ENCODE measurements at regions not wholly inside any gene's neighbourhood (a gene's known extent, or its start where the extent isn't known, plus 50 kb on each side); places are given as distances from the start of the nearest gene placed in this dataset.

DNA sequence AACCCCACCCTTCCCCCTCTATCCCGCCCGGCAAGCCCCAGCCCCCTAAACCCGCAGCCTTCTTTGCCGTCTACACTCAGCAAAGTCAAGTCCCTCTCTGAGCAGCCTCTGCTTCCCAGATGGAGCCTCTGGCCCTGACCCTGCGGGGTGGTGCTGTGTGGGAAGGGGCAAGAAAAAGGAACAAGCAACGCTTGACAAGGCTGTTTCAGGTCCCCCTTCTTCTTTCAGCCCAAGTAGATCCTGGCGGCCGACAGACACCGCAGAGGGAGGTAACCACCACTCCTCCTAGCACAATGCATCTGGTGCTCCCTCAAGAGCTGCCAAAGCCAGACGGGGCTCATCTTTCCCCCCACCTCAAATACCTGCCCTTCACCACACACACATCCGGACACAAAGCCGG is 178.3 kb downstream of the ENGASE start:
- no peak for DNase-seq (ENCODE audit: low read depth)
- H3K4me3 ChIP-seq (ENCODE audit: low read depth, low read length), result no peak overlapping the region
- TF ChIP-seq, protein P1, sequence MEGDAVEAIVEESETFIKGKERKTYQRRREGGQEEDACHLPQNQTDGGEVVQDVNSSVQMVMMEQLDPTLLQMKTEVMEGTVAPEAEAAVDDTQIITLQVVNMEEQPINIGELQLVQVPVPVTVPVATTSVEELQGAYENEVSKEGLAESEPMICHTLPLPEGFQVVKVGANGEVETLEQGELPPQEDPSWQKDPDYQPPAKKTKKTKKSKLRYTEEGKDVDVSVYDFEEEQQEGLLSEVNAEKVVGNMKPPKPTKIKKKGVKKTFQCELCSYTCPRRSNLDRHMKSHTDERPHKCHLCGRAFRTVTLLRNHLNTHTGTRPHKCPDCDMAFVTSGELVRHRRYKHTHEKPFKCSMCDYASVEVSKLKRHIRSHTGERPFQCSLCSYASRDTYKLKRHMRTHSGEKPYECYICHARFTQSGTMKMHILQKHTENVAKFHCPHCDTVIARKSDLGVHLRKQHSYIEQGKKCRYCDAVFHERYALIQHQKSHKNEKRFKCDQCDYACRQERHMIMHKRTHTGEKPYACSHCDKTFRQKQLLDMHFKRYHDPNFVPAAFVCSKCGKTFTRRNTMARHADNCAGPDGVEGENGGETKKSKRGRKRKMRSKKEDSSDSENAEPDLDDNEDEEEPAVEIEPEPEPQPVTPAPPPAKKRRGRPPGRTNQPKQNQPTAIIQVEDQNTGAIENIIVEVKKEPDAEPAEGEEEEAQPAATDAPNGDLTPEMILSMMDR (IDR thresholded peaks at IDR 0.05; ENCODE audit: control insufficient read depth, extremely low read depth, insufficient read depth), result no peak

DNA sequence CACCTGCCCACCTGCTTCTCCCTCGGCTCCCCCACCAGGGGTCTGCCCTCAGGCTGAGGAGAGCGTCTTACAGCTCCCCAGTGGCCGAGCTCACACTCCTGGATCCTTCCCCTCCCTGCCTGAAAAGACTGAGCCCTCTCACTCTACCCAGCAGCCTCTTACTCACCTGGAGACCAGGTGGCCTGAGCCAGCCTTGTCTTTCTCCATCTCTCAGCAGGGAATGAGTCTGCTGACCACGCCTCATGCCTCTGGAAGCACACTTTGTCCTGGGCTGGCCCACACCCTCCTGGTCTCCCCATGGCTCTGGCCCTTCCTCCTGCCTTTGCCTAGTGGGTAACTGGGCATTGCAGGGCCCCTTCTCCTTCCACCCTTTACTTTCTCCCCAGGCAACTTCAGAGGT is 177.2 kb downstream of the ENGASE start:
- no peak for DNase-seq (ENCODE audit: low read depth)
- no peak overlapping the region for H3K4me3 ChIP-seq (ENCODE audit: low read depth, low read length)

DNA sequence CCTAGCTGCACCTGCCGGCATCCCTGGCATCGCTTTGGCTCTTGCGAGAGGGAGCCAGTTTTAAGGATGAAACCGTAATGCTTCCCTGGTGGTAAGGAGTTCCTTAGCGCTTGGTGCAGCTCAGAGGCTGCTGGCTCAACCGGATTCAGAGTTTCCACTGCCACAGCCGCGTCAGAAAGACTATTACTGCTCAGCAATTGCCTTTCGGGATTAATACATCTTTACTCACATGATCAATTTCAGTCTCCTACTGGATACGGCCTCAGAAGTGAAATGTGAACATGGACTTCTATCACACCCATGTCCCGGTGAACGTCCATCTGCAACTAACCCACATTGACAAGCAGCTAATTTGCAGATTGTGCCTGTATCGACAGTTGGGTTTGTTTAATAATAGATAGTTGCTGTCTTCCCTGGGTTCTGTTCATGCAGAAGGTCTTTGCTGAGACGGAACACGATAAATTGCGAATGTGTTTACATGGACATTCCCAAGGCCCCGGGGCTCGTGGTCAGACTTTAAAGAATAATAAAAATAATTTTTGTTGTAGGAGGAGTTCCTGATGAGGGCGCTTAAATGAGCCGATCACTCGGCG is 175.4 kb downstream of the ENGASE start:
- H3K4me3 ChIP-seq (ENCODE audit: low read depth, low read length), result no peak overlapping the region
- TF ChIP-seq, protein P1 (IDR thresholded peaks at IDR 0.05; ENCODE audit: control insufficient read depth, extremely low read depth, insufficient read depth), result no peak
- no peak for DNase-seq (ENCODE audit: low read depth)

More for the DNA sequence above, 177.2 kb downstream of the ENGASE start:
- TF ChIP-seq, protein P1 (IDR thresholded peaks at IDR 0.05; ENCODE audit: control insufficient read depth, extremely low read depth, insufficient read depth), result no peak

DNA sequence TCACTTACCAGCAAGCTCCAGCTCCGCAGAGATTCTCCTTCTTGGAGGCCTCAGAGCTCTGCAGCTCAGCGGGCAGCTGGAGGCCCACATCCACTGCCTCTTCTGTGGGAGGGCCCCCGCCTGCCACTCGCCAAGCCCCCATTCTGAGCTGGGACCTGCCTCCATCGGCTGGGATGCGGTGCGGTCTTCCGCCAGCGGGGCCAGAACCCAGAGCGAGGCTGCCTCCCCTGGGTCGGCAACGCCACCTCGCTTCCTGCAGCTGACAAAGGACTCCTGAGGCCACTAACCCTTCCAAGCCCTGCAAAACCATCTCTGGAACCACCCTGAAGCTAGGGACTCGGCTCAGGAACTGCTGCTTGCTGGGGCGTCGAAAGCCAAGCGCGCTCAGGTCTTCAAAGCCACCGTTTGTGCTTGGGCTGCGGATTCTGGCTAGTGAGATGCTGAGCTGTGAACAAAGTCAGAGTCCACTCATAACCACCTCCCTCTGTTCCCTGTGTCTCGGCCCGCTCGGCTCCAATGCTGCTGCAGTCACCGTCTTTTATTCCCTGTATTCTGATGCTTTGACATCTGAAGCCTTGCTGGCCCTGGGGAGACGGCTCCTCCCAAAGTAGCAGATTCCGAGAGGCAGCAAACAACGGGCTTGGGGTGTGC is 174.3 kb downstream of the ENGASE start:
- no peak for DNase-seq (ENCODE audit: low read depth)
- no peak overlapping the region for H3K4me3 ChIP-seq (ENCODE audit: low read depth, low read length)
- TF ChIP-seq, protein P1 (IDR thresholded peaks at IDR 0.05; ENCODE audit: control insufficient read depth, extremely low read depth, insufficient read depth), result no peak

DNA sequence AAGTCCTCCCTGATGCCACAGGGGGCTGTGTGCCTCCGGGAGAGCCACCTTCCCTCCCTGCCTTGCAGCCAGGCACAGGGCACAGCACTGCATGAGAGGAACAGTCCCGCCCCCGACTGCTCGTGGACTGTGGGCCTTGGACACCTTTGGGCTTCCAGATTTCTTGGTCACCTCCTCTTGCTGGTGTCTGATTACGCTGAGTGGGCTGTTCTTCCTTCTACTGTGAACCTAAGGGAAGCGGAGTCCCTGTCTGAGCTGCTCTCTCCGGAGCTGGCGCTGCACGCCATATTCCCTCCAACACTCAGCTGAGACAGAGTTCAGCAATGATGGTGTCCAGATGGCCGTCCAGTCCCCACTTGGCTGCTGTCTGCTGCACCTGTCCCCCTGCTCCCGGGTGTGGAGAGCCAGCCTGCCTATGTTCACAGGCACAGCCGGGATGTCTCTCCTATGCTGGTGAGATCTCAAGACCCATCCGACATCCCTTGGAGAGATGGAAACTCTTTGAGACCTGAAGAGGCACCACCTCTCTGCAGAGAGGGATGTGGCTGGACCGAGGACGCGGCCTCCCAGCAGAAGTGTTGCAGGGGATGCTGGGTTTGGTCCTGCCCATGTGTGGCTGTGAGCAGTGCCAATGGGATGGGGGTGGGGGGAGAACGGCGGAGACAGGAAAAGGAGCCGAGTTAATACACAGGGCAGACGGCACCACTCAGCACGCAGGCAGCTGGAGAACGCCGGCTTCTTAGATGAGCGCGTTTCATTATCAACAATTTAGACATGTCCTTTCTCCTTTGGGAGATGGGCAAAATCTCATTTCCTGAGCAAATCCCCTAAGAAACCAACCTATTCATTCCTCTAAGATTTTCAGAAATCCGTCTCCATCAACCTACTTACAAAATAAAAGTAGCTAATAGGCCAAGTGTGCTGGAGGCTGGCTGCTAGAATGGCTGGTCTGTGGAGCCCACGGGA is 171.9 kb downstream of the ENGASE start:
- no peak overlapping the region for H3K4me3 ChIP-seq (ENCODE audit: low read depth, low read length)
- DNase-seq (ENCODE audit: low read depth), result no peak
- TF ChIP-seq, protein P1 (IDR thresholded peaks at IDR 0.05; ENCODE audit: control insufficient read depth, extremely low read depth, insufficient read depth), result no peak

DNA sequence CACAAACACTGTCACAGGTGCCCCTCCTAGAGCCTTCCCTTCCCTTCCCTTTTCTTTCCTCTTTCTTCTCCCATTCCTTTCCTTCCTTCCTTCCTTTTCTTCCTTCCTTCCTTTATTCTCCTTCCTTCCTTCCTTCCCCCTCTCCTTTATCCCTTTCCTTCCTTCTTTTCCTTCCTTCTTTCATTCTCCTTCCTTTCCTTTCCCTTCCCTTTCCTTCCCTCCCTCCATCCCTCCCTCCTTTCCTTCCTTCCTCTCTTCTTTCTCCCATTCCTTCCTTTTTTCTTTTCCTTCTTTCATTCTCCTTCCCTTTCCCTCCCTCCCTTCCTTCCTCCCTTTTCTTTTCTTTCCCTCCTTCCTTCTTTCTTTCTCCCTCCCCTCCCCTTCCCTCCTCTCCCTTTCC is 170.0 kb downstream of the ENGASE start:
- TF ChIP-seq, protein P1 (IDR thresholded peaks at IDR 0.05; ENCODE audit: control insufficient read depth, extremely low read depth, insufficient read depth), result no peak
- DNase-seq (ENCODE audit: low read depth), result no peak
- no peak overlapping the region for H3K4me3 ChIP-seq (ENCODE audit: low read depth, low read length)

All from LNCaP clone FGC (cell line).